ENCODE measurements at regions not wholly inside any gene's neighbourhood (a gene's known extent, or its start where the extent isn't known, plus 50 kb on each side); places are given as distances from the start of the nearest gene placed in this dataset.

DNA sequence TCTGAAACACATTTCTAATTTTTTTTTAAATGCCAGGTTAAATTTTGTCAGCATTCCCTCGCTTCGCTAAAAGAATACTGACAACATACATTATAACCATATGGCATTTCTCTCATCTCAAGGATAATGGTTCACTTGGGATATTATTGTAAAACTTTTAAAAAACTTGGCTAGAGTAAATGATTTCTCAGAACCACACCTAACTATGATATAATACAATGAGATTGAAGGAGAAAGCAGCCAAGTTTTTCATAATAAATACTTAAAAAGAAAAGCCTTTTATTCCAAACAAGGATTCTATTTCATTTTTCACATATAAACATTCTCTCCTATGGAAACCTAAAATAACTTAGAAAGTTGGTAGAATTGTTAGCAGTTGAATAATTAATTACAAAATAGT, 413.9 kb downstream of the HGF start:
- Histone ChIP-seq H2AK5ac (ENCODE audit: low read depth, low read length) (no peak overlapping the region), H3K18ac (ENCODE audit: low read length) (no peak overlapping the region), H2AFZ (ENCODE audit: low read length) (no peak overlapping the region), H3K4me3 (ENCODE audit: low read length in 2 of 2) (no peak overlapping the region), H4K91ac (ENCODE audit: low read depth, low read length, poor library complexity) (no peak overlapping the region), H3K9me3 (replicated peaks in 1 of 2; ENCODE audit: control insufficient read depth in 2 of 2, insufficient read depth in 1 of 2, low read depth in 1 of 2, low read length in 2 of 2) (no peaks in the 10 kb centered on the region), H4K8ac (ENCODE audit: low read depth, low read length) (no peak overlapping the region), H2BK120ac (ENCODE audit: low read depth, low read length) (no peak overlapping the region), H3K14ac (ENCODE audit: low read length) (no peak overlapping the region), H3K4me1 (ENCODE audit: control insufficient read depth in 2 of 2, insufficient read depth in 1 of 2, low read depth in 1 of 2, low read length in 2 of 2) (no peaks in the 10 kb centered on the region), H2BK5ac (ENCODE audit: low read length) (no peak overlapping the region), H3K27me3 (ENCODE audit: control insufficient read depth in 3 of 3, insufficient read depth in 3 of 3, low read depth in 1 of 3, low read length in 3 of 3) (no peaks in the 10 kb centered on the region), H3K4ac (ENCODE audit: low read length) (no peak overlapping the region), H2BK15ac (ENCODE audit: low read length) (no peak overlapping the region), H3K9ac (ENCODE audit: low read depth, low read length, poor library complexity) (no peak overlapping the region), H3K4me2 (ENCODE audit: insufficient read depth, low read length, poor library complexity, severe bottlenecking) (no peak overlapping the region), H3K36me3 (replicated peaks in 1 of 2; ENCODE audit: control insufficient read depth in 2 of 2, insufficient read depth in 2 of 2, low read length in 2 of 2) (no peaks in the 10 kb centered on the region), H3K79me1 (ENCODE audit: low read depth, low read length) (no peaks in the 10 kb centered on the region), H2BK12ac (ENCODE audit: low read length) (no peak overlapping the region), H3K27ac (replicated peaks; ENCODE audit: low read length) (no peak overlapping the region), H3K23ac (ENCODE audit: low read depth, low read length, poor library complexity) (no peak overlapping the region)
- DNase-seq (ENCODE audit: low spot score): no peak
- no CpG with 5 or more reads among the region's 2 CpGs for WGBS, 2 donors (ENCODE audit: extremely low coverage in 2 of 2, insufficient read length in 2 of 2, insufficient replicate concordance in 1 of 2)

DNA sequence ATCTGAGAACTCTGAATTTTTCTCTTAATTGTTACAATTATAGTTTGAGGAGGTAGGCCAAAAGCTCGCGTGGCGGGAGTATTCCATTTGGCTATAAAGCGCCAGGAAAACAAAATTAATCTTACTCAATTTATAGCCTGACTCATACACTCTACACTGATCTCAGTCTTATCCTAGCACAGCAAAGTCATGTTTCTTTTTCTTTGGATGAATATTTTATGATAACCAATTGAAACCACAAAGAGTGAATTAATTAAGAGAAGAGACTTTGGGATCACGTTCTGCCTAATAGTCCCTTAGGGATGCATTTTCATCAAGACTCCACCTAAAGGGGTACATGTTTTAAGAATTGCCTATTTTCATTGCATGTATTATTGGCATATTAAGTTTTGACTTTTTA, 420.8 kb downstream of the HGF start:
- H2BK15ac ChIP-seq (ENCODE audit: low read length): no peak overlapping the region
- H3K4me1 ChIP-seq (ENCODE audit: control insufficient read depth in 2 of 2, insufficient read depth in 1 of 2, low read depth in 1 of 2, low read length in 2 of 2): no peaks in the 10 kb centered on the region
- H3K4me2 ChIP-seq (ENCODE audit: insufficient read depth, low read length, poor library complexity, severe bottlenecking): no peak overlapping the region
- no peaks in the 10 kb centered on the region for H3K9me3 ChIP-seq (replicated peaks in 1 of 2; ENCODE audit: control insufficient read depth in 2 of 2, insufficient read depth in 1 of 2, low read depth in 1 of 2, low read length in 2 of 2)
- no CpG with 5 or more reads among the region's 5 CpGs for WGBS, 2 donors (ENCODE audit: extremely low coverage in 2 of 2, insufficient read length in 2 of 2, insufficient replicate concordance in 1 of 2)
- H2BK12ac ChIP-seq (ENCODE audit: low read length): no peak overlapping the region
- H3K79me1 ChIP-seq (ENCODE audit: low read depth, low read length): no peaks in the 10 kb centered on the region
- no peak overlapping the region for H2AK5ac ChIP-seq (ENCODE audit: low read depth, low read length)
- no peak overlapping the region for H2AFZ ChIP-seq (ENCODE audit: low read length)
- no peak overlapping the region for H3K4ac ChIP-seq (ENCODE audit: low read length)
- no peak overlapping the region for H2BK120ac ChIP-seq (ENCODE audit: low read depth, low read length)
- DNase-seq (ENCODE audit: low spot score): no peak
- no peak overlapping the region for H3K27ac ChIP-seq (replicated peaks; ENCODE audit: low read length)
- no peak overlapping the region for H3K18ac ChIP-seq (ENCODE audit: low read length)
- H3K36me3 ChIP-seq (replicated peaks in 1 of 2; ENCODE audit: control insufficient read depth in 2 of 2, insufficient read depth in 2 of 2, low read length in 2 of 2): no peaks in the 10 kb centered on the region
- H3K14ac ChIP-seq (ENCODE audit: low read length): no peak overlapping the region
- no peak overlapping the region for H3K9ac ChIP-seq (ENCODE audit: low read depth, low read length, poor library complexity)
- no peak overlapping the region for H4K91ac ChIP-seq (ENCODE audit: low read depth, low read length, poor library complexity)
- no peaks in the 10 kb centered on the region for H3K27me3 ChIP-seq (ENCODE audit: control insufficient read depth in 3 of 3, insufficient read depth in 3 of 3, low read depth in 1 of 3, low read length in 3 of 3)
- H3K4me3 ChIP-seq (ENCODE audit: low read length in 2 of 2): no peak overlapping the region
- H3K23ac ChIP-seq (ENCODE audit: low read depth, low read length, poor library complexity): no peak overlapping the region
- no peak overlapping the region for H4K8ac ChIP-seq (ENCODE audit: low read depth, low read length)
- no peak overlapping the region for H2BK5ac ChIP-seq (ENCODE audit: low read length)

GRCh38 chr7:81339946-81340345, 421.1 kb upstream of the SEMA3C start:
- no peaks in the 10 kb centered on the region for H3K27me3 ChIP-seq (ENCODE audit: control insufficient read depth in 3 of 3, insufficient read depth in 3 of 3, low read depth in 1 of 3, low read length in 3 of 3)
- no peaks in the 10 kb centered on the region for H3K36me3 ChIP-seq (replicated peaks in 1 of 2; ENCODE audit: control insufficient read depth in 2 of 2, insufficient read depth in 2 of 2, low read length in 2 of 2)
- no peak overlapping the region for H3K23ac ChIP-seq (ENCODE audit: low read depth, low read length, poor library complexity)
- H2AFZ ChIP-seq (ENCODE audit: low read length): no peak overlapping the region
- no peaks in the 10 kb centered on the region for H3K79me1 ChIP-seq (ENCODE audit: low read depth, low read length)
- H3K4me3 ChIP-seq (ENCODE audit: low read length in 2 of 2): no peak overlapping the region
- H3K27ac ChIP-seq (replicated peaks; ENCODE audit: low read length): no peak overlapping the region
- no peak for DNase-seq (ENCODE audit: low spot score)
- no peak overlapping the region for H2BK5ac ChIP-seq (ENCODE audit: low read length)
- H4K8ac ChIP-seq (ENCODE audit: low read depth, low read length): no peak overlapping the region
- H3K18ac ChIP-seq (ENCODE audit: low read length): no peak overlapping the region
- no peak overlapping the region for H2BK12ac ChIP-seq (ENCODE audit: low read length)
- H2BK15ac ChIP-seq (ENCODE audit: low read length): no peak overlapping the region
- no peaks in the 10 kb centered on the region for H3K9me3 ChIP-seq (replicated peaks in 1 of 2; ENCODE audit: control insufficient read depth in 2 of 2, insufficient read depth in 1 of 2, low read depth in 1 of 2, low read length in 2 of 2)
- no peak overlapping the region for H2BK120ac ChIP-seq (ENCODE audit: low read depth, low read length)
- H3K9ac ChIP-seq (ENCODE audit: low read depth, low read length, poor library complexity): no peak overlapping the region
- no peak overlapping the region for H2AK5ac ChIP-seq (ENCODE audit: low read depth, low read length)
- no peak overlapping the region for H3K14ac ChIP-seq (ENCODE audit: low read length)
- no peak overlapping the region for H4K91ac ChIP-seq (ENCODE audit: low read depth, low read length, poor library complexity)
- WGBS, 2 donors (ENCODE audit: extremely low coverage in 2 of 2, insufficient read length in 2 of 2, insufficient replicate concordance in 1 of 2): no CpG with 5 or more reads among the region's 2 CpGs
- no peak overlapping the region for H3K4ac ChIP-seq (ENCODE audit: low read length)
- H3K4me2 ChIP-seq (ENCODE audit: insufficient read depth, low read length, poor library complexity, severe bottlenecking): no peak overlapping the region
- no peaks in the 10 kb centered on the region for H3K4me1 ChIP-seq (ENCODE audit: control insufficient read depth in 2 of 2, insufficient read depth in 1 of 2, low read depth in 1 of 2, low read length in 2 of 2)

GRCh38 chr7:81333536-81333935, 414.7 kb upstream of the SEMA3C start:
- Histone ChIP-seq H2BK15ac (ENCODE audit: low read length) (no peak overlapping the region), H3K23ac (ENCODE audit: low read depth, low read length, poor library complexity) (no peak overlapping the region), H3K79me1 (ENCODE audit: low read depth, low read length) (no peaks in the 10 kb centered on the region), H3K9me3 (replicated peaks in 1 of 2; ENCODE audit: control insufficient read depth in 2 of 2, insufficient read depth in 1 of 2, low read depth in 1 of 2, low read length in 2 of 2) (no peaks in the 10 kb centered on the region), H3K27me3 (ENCODE audit: control insufficient read depth in 3 of 3, insufficient read depth in 3 of 3, low read depth in 1 of 3, low read length in 3 of 3) (no peaks in the 10 kb centered on the region), H3K18ac (ENCODE audit: low read length) (no peak overlapping the region), H3K4me3 (ENCODE audit: low read length in 2 of 2) (no peak overlapping the region), H3K36me3 (replicated peaks in 1 of 2; ENCODE audit: control insufficient read depth in 2 of 2, insufficient read depth in 2 of 2, low read length in 2 of 2) (no peaks in the 10 kb centered on the region), H3K4ac (ENCODE audit: low read length) (no peak overlapping the region), H2BK5ac (ENCODE audit: low read length) (no peak overlapping the region), H2BK12ac (ENCODE audit: low read length) (no peak overlapping the region), H2BK120ac (ENCODE audit: low read depth, low read length) (no peak overlapping the region), H3K14ac (ENCODE audit: low read length) (no peak overlapping the region), H2AFZ (ENCODE audit: low read length) (no peak overlapping the region), H4K8ac (ENCODE audit: low read depth, low read length) (no peak overlapping the region), H2AK5ac (ENCODE audit: low read depth, low read length) (no peak overlapping the region), H3K4me2 (ENCODE audit: insufficient read depth, low read length, poor library complexity, severe bottlenecking) (no peak overlapping the region), H3K4me1 (ENCODE audit: control insufficient read depth in 2 of 2, insufficient read depth in 1 of 2, low read depth in 1 of 2, low read length in 2 of 2) (no peaks in the 10 kb centered on the region), H3K27ac (replicated peaks; ENCODE audit: low read length) (no peak overlapping the region), H3K9ac (ENCODE audit: low read depth, low read length, poor library complexity) (no peak overlapping the region), H4K91ac (ENCODE audit: low read depth, low read length, poor library complexity) (no peak overlapping the region)
- no CpG with 5 or more reads among the region's 13 CpGs for WGBS, 2 donors (ENCODE audit: extremely low coverage in 2 of 2, insufficient read length in 2 of 2, insufficient replicate concordance in 1 of 2)
- no peak for DNase-seq (ENCODE audit: low spot score)

Data from neuronal stem cell (in vitro differentiated cells).